ENCODE measurements at regions not wholly inside any gene's neighbourhood (a gene's known extent, or its start where the extent isn't known, plus 50 kb on each side); places are given as distances from the start of the nearest gene placed in this dataset.

GRCh38 chr14:104370256-104370870 is 209.2 kb upstream of the C14orf180 start:
- Histone ChIP-seq H3K36me3 (ENCODE audit: control insufficient read depth, insufficient read depth, low read length) (no peaks in the 10 kb centered on the region), H3K4me1 (no peaks in the 10 kb centered on the region), H3K4me3 (ENCODE audit: low read depth, low read length) (no peak overlapping the region), H3K9me3 (0 out of 2 replicates have a peak, but pooled peaks cover under 1% of the 10 kb centered on the region), H3K27me3 (replicated peaks; ENCODE audit: control insufficient read depth, insufficient read depth, low read length) (no peaks in the 10 kb centered on the region)
- peak; percentile 44 to 58 for DNase-seq
- POLR2A ChIA-PET, result no interaction called here
- Mint-ChIP-seq H3K9me3 (ENCODE audit: unreplicated experiment) (no peaks in the 10 kb centered on the region), H3K4me3 (ENCODE audit: unreplicated experiment) (no peak overlapping the region), H3K27me3 (ENCODE audit: insufficient read depth, unreplicated experiment) (peaks cover 23% of the 10 kb centered on the region), H3K36me3 (ENCODE audit: insufficient read depth, unreplicated experiment) (no peaks in the 10 kb centered on the region), H3K27ac (ENCODE audit: unreplicated experiment) (no peak overlapping the region), H3K4me1 (ENCODE audit: low read depth, unreplicated experiment) (no peaks in the 10 kb centered on the region)
- intact Hi-C loops (cut with micrococcal nuclease; ENCODE audit: unreplicated experiment), result loop anchor here (2.0 kb wide), 1 partner anchor 232 kb away; the partner anchor contains the start of gene KIF26A
- CTCF ChIA-PET, result interaction anchor here (0.6 to 1.4 kb wide), 4 partner anchors 20 to 233 kb away, joined by 3 to 7 read pairs (median 6); no protein-coding TSS in a partner anchor
- TF ChIP-seq CTCF (IDR thresholded peaks at IDR 0.05; ENCODE audit: insufficient read depth in 1 of 2, low read depth in 1 of 2, low read length in 1 of 2, severe bottlenecking in 1 of 2, unreplicated experiment in 1 of 2), result peak; percentile 22 to 75
- no TSS peak for BruUV-seq (replicated peaks)

- Mint-ChIP-seq H3K4me1 (ENCODE audit: low read depth, unreplicated experiment) (no peaks in the 10 kb centered on the region), H3K4me3 (ENCODE audit: unreplicated experiment) (no peak overlapping the region), H3K27me3 (ENCODE audit: insufficient read depth, unreplicated experiment) (peaks cover 25% of the 10 kb centered on the region), H3K36me3 (ENCODE audit: insufficient read depth, unreplicated experiment) (no peaks in the 10 kb centered on the region), H3K9me3 (ENCODE audit: unreplicated experiment) (no peaks in the 10 kb centered on the region), H3K27ac (ENCODE audit: unreplicated experiment) (no peak overlapping the region)
- ChIA-PET POLR2A (no interaction called here), CTCF (interaction anchor here (1.4 kb wide), 1 partner anchor 139 kb away, joined by 6 read pairs; no protein-coding TSS in a partner anchor)
- Histone ChIP-seq H3K4me1 (no peaks in the 10 kb centered on the region), H3K27me3 (replicated peaks; ENCODE audit: control insufficient read depth, insufficient read depth, low read length) (no peaks in the 10 kb centered on the region; the same call in 1 of the 2 replicates), H3K4me3 (ENCODE audit: low read depth, low read length) (no peak overlapping the region), H3K9me3 (no peaks in the 10 kb centered on the region), H3K36me3 (ENCODE audit: control insufficient read depth, insufficient read depth, low read length) (no peaks in the 10 kb centered on the region)
- no peak for TF ChIP-seq CTCF (IDR thresholded peaks at IDR 0.05; ENCODE audit: insufficient read depth in 1 of 2, low read depth in 1 of 2, low read length in 1 of 2, severe bottlenecking in 1 of 2, unreplicated experiment in 1 of 2)
- no TSS peak for BruUV-seq (replicated peaks)
- intact Hi-C loops (cut with micrococcal nuclease; ENCODE audit: unreplicated experiment), result loop anchor here (2.0 kb wide), 1 partner anchor 232 kb away; the partner anchor contains the start of gene KIF26A
- DNase-seq, result no peak
Measured at GRCh38 chr14:104371031-104371430, 208.5 kb upstream of the C14orf180 start.

- Mint-ChIP-seq H3K27ac (ENCODE audit: unreplicated experiment) (no peak overlapping the region), H3K9me3 (ENCODE audit: unreplicated experiment) (no peaks in the 10 kb centered on the region), H3K36me3 (ENCODE audit: insufficient read depth, unreplicated experiment) (no peaks in the 10 kb centered on the region), H3K27me3 (ENCODE audit: insufficient read depth, unreplicated experiment) (peaks cover 29% of the 10 kb centered on the region), H3K4me1 (ENCODE audit: low read depth, unreplicated experiment) (no peaks in the 10 kb centered on the region), H3K4me3 (ENCODE audit: unreplicated experiment) (no peak overlapping the region)
- Histone ChIP-seq H3K9me3 (no peaks in the 10 kb centered on the region), H3K27me3 (replicated peaks; ENCODE audit: control insufficient read depth, insufficient read depth, low read length) (no peaks in the 10 kb centered on the region; the same call in 1 of the 2 replicates), H3K4me3 (ENCODE audit: low read depth, low read length) (no peak overlapping the region), H3K4me1 (no peaks in the 10 kb centered on the region), H3K36me3 (ENCODE audit: control insufficient read depth, insufficient read depth, low read length) (no peaks in the 10 kb centered on the region)
- no TSS peak for BruUV-seq (replicated peaks)
- no peak for TF ChIP-seq CTCF (IDR thresholded peaks at IDR 0.05; ENCODE audit: insufficient read depth in 1 of 2, low read depth in 1 of 2, low read length in 1 of 2, severe bottlenecking in 1 of 2, unreplicated experiment in 1 of 2)
- ChIA-PET CTCF (no interaction called here), POLR2A (no interaction called here)
- no peak for DNase-seq
- intact Hi-C loops (cut with micrococcal nuclease; ENCODE audit: unreplicated experiment), result loop anchor here (2.0 kb wide), 1 partner anchor 233 kb away; the partner anchor contains the start of gene KIF26A
Measured at GRCh38 chr14:104371917-104372316, 207.6 kb upstream of the C14orf180 start.
